GM12872 (cell line): ENCODE measurements at regions not wholly inside any gene's neighbourhood (a gene's known extent, or its start where the extent isn't known, plus 50 kb on each side); places are given as distances from the start of the nearest gene placed in this dataset.

Experiments used
- TF ChIP-seq, protein P1 (sequence below): IDR thresholded peaks from 3 replicates; pipeline ENCODE4 v1.5.1; 2011; ENCODE audit warnings: low read depth, mild to moderate bottlenecking, low read length, moderate library complexity; ENCODE audit not compliant: insufficient read depth

DNA sequence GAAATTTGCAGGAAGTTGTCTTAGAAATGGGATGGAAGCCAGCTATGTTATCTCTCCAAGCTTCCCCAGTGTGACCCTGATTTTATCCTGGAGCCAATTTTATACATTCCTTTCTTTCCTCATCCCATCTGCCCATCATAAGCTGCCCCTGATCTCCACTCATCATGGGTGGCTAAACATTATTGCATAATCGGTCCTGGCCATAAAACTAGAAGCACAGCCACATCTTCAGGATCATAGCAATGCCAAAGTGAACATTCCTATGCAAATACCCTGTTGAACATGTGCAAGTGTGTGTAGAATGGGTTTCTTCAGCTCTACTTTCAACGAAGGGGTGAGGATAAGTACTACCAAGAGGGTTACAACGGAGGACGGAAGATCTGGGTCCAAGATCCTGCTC, 50.6 kb upstream of the COG2 start:
- TF ChIP-seq, protein P1, sequence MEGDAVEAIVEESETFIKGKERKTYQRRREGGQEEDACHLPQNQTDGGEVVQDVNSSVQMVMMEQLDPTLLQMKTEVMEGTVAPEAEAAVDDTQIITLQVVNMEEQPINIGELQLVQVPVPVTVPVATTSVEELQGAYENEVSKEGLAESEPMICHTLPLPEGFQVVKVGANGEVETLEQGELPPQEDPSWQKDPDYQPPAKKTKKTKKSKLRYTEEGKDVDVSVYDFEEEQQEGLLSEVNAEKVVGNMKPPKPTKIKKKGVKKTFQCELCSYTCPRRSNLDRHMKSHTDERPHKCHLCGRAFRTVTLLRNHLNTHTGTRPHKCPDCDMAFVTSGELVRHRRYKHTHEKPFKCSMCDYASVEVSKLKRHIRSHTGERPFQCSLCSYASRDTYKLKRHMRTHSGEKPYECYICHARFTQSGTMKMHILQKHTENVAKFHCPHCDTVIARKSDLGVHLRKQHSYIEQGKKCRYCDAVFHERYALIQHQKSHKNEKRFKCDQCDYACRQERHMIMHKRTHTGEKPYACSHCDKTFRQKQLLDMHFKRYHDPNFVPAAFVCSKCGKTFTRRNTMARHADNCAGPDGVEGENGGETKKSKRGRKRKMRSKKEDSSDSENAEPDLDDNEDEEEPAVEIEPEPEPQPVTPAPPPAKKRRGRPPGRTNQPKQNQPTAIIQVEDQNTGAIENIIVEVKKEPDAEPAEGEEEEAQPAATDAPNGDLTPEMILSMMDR = no peak

DNA sequence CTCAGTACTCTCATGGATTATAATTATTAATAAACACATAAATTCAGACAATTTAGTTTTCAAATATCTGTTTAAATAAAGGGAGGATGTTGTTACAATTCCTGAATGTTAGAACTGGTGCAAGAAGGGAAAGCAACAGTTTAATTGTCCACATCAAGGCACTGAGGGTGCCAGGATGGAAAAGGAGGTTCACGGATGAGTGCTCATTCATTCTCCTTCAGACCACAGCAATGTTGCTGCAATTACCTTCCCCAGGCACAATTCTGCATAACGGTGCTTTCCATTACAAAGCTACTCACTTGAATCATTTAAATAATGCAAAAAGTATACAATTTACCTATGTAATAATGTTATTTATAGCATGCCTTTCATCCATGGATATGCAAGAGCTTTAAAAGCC, 52.3 kb upstream of the COG2 start:
- TF ChIP-seq, protein P1 = no peak

DNA sequence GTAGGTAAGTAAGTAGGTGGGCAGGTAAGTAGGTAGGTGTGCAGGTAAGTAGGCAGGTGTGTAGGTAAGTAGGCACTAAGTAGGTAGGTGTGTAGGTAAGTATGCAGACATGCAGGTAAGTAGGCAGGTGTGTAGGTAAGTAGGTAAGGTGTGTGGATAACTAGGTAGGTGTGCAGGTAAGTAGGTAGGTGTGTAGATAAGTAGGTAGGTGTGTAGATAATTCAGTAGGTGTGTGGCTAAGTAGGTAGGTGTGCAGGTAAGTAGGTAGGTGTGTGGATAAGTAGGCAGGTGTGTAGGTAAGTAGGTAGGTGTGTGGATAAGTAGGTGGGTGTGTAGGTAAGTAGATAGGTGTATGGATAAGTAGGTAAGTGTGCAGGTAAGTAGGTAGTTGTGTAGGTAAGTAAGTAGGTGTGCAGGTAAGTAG, 53.9 kb upstream of the COG2 start:
- TF ChIP-seq, protein P1 = no peak

DNA sequence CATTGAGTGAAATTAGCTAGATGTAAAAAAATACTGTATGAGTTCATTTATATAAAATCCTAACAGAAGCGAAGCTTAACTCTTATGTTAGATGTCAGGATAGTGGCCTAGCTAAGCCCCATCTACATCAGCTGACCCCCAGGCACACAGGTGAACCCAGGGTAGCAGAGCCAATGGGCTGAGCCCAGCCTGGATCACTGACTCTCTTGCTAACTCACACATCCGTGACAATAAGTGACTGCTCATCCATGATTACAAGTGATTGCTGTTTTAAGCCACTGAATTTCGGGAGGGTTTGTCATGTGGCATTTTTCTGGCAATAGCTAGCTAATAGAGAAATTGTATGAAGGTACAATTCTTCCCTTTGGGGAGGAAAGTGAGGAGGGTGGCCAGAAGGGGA, 55.2 kb upstream of the COG2 start:
- TF ChIP-seq, protein P1 = no peak

DNA sequence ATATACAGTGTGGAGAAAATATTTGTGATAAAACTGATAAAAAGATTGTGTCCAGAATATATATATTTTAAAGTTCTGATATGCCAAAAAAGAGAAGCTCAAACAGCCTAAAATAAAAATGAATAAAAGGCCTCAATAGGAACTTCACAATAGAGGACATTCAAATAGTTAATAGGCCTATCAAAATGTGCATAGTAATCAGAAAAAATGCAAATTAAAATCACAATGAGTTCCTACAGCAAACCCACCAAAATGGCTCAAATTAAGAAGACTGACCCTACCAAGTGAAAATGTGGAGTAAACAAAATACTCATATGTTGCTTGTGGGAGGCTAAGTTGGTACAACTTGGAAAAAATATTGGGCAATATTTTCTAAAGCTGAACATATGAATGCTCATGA, 57.6 kb upstream of the COG2 start:
- TF ChIP-seq, protein P1 = no peak

DNA sequence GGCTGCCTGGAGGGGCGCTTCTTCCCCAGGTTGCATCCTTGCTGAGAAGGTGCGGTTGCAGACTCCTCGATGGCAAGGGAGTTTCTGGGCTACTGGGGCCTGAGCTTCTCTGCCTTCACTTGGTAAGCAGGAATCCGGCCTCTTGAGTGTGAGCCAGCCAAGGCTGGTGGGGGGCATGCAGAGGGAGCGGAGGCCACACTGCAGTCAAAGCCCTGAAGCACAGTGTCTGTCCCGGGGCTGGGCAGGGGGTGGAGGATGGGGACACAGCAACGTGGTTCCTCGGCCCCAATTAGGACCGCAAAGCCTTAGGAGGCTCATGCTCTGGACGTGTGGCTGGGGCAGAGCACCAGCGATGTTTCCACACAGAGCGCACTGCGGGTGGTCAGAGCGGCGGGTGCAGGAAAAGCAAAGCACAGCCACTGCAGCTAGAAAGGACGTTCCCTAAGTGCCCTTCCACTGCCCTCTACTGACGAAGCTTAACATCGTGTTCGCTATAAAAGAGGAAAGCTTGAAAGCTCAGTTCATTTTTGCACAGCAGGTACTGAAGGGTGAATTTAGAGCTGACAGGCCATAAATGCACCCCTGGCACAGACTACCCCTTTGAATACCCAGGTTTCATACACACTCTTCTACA, 60.7 kb upstream of the COG2 start:
- TF ChIP-seq, protein P1 = peak; percentile 48

DNA sequence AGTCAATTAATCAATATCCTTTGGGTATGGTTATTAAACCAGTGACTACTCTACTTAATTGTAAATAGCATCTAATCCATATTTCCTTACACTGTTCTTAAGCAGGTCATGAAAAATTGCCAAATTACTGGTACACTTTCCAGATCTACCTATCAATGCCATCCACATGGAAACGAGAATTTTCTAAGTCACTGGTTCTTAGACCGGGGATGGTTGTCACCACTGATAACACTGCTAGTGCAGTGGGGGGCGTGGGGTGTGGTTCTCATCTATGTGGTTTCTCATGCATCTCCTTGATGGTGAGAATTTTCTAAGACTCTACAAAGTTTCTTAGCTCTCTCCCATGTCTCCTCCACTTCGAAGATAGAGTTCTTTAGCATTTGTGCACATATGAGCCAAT, 63.7 kb upstream of the COG2 start:
- TF ChIP-seq, protein P1 = no peak

DNA sequence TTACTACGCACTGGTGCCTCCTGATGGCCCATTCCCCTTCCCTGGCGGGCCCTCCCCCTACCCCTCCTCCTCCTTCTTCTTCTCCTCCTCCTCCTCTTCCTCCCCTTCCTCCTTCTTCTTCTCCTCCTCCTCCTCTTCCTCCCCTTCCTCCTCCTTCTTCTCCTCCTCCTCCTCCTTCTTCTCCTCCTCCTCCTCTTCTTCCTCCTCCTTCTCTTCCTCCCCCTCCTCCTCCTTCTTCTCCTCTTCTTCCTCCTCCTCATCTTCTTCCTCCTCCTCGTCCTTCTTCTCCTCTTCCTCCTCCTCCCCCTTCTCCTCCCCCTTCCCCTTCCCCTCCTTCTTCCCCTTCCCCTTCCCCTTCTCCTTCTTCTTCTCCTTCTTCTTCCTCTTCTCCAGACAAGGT, 64.7 kb upstream of the COG2 start:
- TF ChIP-seq, protein P1 = no peak
